ENCODE measurements at regions not wholly inside any gene's neighbourhood (a gene's known extent, or its start where the extent isn't known, plus 50 kb on each side); places are given as distances from the start of the nearest gene placed in this dataset.
A peak's percentile ranks its signal among the peaks of the same experiment; 100 is the strongest.
"Not testable (repeated sequence)": the region's sequence is repeated elsewhere in the genome, so short reads cannot be mapped to it uniquely, and the experiment has no call there.

- DNase-seq = no peak
Observed at GRCh38 chr14:29982171-29982570, 54.5 kb upstream of the PRKD1 start.

- no peak for DNase-seq
Observed at GRCh38 chr14:29982993-29983392, 55.3 kb upstream of the PRKD1 start.

- not testable (repeated sequence) for DNase-seq
Observed at GRCh38 chr14:29990344-29990857, 62.8 kb upstream of the PRKD1 start.

GRCh38 chr14:29990993-29991392 lies 63.3 kb upstream of the PRKD1 start:
- no peak for DNase-seq

GRCh38 chr14:29993143-29993542 lies 65.5 kb upstream of the PRKD1 start:
- no peak for DNase-seq

- DNase-seq = no peak
Observed at GRCh38 chr14:29999013-29999539, 71.4 kb upstream of the PRKD1 start.

GRCh38 chr14:30002859-30003258 lies 75.2 kb upstream of the PRKD1 start:
- no peak for DNase-seq

GRCh38 chr14:30005114-30005808 lies 77.6 kb upstream of the PRKD1 start:
- DNase-seq = peak; percentile 62

DNA sequence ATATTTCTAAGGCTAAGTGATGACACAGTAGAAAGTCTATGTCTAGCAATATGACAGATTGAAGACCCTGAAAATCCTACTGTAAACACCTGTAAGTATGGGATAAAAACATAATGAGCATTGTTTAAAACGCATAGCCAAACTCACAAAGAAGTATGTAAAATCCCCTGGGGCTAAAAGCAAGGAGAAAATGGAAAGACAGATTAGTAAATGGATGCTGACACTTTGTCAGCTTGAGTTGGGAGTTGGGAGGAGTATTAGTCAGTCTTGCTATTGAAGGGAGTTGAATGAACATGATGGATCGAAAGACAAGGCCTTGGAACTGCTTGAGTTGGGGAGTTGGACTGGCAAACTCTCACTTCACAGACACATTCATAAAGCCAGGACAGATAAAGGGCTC lies 79.0 kb upstream of the PRKD1 start:
- no peak for DNase-seq

GRCh38 chr14:30015489-30015888 lies 87.8 kb upstream of the PRKD1 start:
- no peak for DNase-seq

DNA sequence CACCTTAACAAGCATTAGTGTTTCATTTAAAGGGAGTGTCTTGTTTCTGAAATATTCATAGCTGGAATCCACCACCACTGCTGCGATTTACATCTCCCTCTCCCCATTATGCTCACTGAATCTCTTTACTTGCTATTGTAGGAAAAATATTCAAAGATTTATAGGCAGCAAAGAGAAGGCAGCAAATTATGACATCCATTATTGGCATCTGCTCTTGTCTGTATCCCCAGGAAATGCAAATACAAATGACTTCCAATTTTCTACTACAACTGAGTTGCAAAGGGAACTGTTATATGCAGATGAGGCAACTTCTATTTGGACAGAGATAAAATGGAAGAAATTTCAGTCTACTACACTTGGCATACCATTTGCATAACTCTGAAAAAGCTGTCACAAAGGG lies 88.4 kb upstream of the PRKD1 start:
- DNase-seq = no peak

- DNase-seq = no peak
Observed at GRCh38 chr14:30017370-30017993, 89.8 kb upstream of the PRKD1 start.

- DNase-seq = peak; percentile 52
Observed at GRCh38 chr14:30020271-30020670, 92.6 kb upstream of the PRKD1 start.

DNA sequence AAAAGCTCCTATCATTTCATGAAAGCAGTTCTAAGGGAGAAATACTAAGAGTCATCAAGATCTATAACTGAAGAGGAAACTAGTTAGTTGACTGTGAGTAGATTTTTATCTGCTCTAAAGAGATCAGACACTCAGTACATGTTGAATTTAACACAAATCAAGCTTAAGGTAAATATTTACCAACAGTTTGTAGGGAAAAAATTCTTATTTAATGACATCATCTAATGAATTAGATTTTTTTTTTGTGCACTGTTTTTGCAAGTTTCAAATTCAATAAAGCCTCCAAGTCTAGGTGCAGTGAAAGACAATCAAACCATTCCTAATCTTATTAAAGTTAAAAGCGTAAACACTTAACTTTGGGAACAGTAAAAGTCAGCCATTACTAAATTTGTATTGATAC lies 93.0 kb upstream of the PRKD1 start:
- DNase-seq = no peak

DNA sequence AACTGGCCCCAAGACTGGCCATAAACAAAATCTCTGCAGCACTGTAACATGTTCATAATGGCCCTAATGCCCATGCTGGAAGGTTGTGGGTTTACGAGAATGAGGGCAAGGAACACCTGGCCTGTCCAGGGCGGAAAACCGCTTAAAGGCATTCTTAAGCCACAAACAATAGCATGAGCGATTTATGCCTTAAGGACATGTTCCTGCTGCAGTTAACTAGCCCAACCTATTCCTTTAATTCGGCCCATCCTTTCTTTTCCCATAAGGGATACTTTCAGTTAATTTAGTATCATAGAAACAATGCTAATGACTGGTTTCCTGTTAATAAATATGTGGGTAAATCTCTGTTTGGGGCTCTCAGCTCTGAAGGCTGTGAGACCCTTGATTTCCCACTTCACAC lies 95.7 kb upstream of the PRKD1 start:
- not testable (repeated sequence) for DNase-seq

DNA sequence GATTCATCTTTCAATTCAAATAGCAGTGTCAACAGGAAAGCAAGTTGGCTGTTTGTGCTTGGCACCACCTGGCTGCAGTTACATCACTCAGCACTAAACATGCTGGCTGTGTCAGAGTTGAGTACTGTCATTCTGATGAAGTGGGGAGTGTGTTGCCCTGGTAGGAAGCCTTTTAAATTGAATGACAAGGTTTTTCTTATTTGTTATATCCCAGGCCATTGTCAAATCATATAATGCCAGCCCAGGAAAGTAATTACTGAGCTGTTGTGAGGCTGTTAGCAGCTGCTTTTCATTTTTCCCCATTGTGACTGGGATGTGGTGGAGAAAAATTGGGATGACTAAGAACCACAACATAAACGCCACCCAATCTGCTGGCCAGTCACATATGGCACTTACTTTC lies 106.5 kb upstream of the PRKD1 start:
- peak; percentile 50 for DNase-seq

GRCh38 chr14:30035361-30035760 lies 107.7 kb upstream of the PRKD1 start:
- no peak for DNase-seq

DNA sequence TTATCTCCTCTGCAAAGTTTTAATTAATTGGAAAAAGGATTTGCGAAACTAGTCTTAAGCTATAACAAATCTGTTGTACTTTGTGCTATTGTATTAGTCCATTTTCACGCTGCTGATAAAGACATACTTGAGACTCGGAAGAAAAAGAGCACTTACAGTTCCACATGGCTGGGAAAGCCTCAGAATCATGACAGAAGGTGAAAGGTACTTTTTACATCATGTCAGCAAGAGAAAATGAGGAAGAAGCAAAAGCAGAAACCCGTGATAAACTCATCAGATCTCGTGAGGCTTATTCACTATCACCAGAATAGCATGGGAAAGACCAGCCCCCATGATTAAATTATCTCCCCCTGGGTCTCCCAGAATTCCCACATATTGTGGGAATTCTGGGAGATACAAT lies 118.1 kb upstream of the PRKD1 start:
- DNase-seq = no peak

- DNase-seq = no peak
Observed at GRCh38 chr14:30053103-30053502, 125.5 kb upstream of the PRKD1 start.

DNA sequence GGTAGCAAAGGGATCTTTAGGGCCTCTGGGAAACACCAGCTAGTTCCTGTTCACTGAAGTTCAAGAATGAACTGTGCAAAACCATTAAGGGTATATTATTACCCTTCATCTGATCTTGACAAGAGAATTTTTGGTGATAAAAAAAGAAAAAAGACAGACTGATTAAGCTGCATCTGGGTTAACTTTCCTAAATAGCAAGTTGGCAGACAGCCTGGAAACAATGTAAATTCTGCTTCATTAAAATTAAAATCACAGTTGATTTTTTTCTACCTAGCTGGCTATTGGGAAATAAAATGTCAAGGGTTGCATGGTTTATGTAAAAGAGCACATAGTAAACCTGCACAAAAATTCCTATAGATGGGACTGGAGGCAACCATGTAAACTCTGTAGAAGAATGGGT lies 126.6 kb upstream of the PRKD1 start:
- DNase-seq = no peak

- DNase-seq = no peak
Observed at GRCh38 chr14:30058401-30058800, 130.8 kb upstream of the PRKD1 start.

- DNase-seq = no peak
Observed at GRCh38 chr14:30063746-30064145, 136.1 kb upstream of the PRKD1 start.

DNA sequence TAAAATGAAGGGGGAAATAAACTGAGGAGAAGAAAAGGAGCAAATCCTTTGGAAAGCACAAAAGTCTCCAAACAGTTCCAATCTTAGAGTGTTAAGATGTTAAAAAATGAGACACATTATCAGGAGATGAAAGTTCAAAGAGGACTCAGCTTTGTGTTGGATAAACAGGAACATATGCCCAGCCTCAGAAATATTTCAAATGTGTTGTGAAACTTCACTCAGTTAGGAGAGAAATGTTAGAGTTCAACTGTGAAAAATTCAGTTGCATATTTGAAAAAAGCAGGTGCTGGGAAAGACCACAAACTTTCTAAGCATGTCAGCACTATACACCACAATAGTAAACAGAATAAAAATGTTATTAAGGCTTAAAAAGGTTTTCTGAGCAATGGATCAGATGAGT lies 136.8 kb upstream of the PRKD1 start:
- no peak for DNase-seq

DNA sequence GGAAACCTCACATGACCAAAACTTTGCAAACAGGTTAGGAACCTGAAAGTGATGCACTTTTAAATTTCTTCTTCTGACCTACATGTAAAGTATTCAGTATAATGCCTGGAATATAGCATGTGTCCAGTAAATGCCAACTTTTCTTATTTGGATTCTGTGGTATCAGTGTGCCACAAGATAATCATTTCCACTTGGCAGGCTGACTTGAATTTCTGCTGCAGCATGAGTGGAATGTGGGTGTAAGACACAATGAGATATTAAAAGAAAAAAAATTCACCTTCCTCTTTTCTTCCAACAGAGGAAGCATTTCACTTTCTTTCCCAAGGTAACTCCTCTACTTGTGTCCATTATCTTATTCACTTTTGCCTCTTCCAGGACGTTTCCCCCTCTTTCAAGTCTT lies 141.9 kb upstream of the PRKD1 start:
- DNase-seq = no peak

DNA sequence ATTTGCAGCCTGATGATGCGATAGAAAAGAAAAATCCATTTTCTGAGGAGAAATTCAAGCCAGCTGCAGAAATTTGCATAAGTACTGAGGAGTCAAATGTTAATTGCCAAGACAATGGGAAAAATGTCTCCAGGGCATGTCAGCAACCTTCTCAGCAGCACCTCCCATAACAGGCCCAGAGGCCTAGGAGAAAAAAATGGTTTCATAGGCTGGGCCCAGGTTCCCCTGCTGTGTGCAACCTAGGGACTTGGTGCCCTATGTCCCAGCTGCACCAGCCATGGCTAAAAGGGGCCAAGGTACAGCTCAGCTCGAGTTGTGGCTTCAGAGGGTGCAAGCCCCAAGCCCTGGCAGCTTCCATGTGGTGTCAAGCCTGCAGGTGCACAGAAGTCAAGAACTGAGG lies 144.8 kb upstream of the PRKD1 start:
- DNase-seq = not testable (repeated sequence)

Data from NCI-H1092 (cell line).